PC-9 (cell line): ENCODE measurements at regions not wholly inside any gene's neighbourhood (a gene's known extent, or its start where the extent isn't known, plus 50 kb on each side); places are given as distances from the start of the nearest gene placed in this dataset.

ENCODE experiments used
- CTCF ChIP-seq: fragments of 200-600 bp; sonication (generic); conservative IDR thresholded peaks from 2 replicates; pipeline ENCODE4 v1.6.1; 2017; ENCODE audit warnings: mixed run types, antibody characterized with exemption, mild to moderate bottlenecking, moderate library complexity
- EZH2 ChIP-seq: fragments of 200-600 bp; sonication (generic); IDR thresholded peaks from 2 replicates; pipeline ENCODE4 v1.8.0; 2017; ENCODE audit warnings: antibody characterized with exemption, low read depth

DNA sequence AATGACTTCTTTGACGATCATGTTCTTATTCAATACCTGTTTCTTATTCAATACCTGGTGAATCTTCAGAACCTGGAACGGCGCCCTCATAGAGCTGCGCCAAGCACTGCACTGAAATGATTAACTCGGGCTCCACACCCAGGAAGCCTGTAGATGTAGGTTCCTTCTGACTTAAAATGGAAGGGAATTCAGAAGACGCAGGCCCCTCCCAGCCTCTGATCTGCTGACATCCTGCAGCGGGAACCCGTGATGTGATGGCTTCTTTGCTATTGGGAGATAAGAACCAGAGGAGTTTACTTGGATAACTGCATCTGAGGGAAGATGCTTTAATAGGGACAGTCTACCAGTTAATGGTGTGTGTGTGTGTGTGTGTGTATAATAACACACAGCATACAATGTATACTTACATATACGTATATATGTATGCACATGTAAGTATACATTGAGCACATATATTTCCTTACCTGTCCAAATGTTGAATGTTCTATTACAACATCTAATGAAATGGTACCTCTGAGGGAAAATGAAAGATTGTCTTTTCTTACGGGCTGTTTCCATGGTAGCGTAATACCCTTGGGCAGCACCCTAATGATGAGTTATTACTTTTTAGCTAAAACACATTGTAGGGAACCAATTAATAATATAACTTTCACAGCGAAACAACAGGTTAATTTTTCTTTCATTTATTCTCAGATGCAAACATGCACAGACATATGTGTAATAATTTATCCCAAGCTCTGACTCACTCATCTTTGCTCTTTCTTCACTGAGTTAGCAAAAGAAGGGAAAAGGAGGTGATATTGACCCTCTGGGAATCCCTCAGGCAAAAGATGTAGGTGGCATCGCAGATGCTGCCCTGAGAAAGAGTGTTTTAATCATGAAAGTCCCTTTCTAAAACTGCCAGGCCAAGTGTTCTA lies 379.8 kb downstream of the SIPA1L2 start:
- TF ChIP-seq CTCF = no peak
- no peak for TF ChIP-seq EZH2
